HG03196 (cell line): ENCODE measurements at regions not wholly inside any gene's neighbourhood (a gene's known extent, or its start where the extent isn't known, plus 50 kb on each side); places are given as distances from the start of the nearest gene placed in this dataset.

Source experiments
- ATAC-seq: cut with Tn5 transposase; IDR thresholded peaks from one replicate; pipeline ENCODE4 v1.9.1; 2021; ENCODE audit not compliant: unreplicated experiment

DNA sequence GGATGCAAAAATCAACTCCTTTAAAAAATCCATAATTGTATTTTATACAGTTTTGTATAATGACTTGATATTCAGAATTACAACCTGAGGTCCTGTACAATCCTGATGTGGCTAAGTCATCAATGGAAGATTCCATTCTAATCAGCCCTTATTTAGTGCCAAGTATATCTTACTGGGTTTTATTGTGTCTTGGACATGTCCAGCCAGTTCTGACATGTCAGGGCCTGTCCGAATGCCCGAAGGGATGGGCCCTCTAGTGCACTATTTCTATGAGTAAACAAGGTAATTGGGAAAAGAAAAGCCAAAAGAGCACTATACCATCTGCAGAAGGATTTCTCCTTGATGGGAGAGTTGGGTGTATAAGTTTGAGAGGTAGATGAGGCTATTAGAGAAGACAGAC lies 412.9 kb downstream of the METTL15 start:
- ATAC-seq = no peak

DNA sequence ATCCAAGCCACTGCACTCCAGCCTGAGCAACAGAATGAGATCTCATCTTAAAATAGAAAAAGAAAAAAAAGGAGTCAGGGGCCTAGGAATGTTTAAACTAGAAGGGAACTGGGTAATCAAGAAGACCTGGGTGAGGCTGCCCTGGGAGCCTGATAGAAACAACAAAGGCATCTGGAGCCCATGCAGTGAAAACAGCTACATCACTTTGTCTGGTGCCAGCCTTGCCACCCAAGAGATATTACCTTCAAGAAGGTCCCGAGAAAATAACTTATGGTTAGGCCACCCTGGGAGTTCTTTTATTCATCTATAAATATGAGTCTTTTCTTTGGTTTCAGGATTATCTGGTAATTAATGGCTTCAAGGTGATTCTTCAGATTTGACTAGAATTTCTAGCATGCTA lies 412.1 kb downstream of the METTL15 start:
- ATAC-seq = no peak

DNA sequence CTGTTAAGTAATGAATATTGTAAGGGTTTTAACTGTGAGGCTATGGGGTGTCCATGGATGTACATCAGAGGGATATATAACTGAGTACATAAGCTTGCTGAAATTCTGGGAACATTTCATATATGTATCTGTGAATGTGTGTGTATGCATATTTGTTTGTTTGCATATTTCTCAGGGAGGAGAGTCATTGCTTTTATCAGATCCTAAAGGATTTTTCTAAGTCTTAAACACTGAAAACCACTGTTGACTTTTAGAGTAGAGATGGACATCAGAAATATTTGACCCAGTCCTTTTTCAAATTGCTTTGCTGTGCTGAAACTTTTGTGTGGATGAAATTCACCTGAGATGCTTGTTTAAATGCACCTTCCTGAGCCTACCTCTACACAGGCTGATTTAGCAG lies 410.6 kb downstream of the METTL15 start:
- ATAC-seq = no peak

- ATAC-seq = no peak
These were observed 409.4 kb downstream of the METTL15 start for GRCh38 chr11:28517621-28518020.

DNA sequence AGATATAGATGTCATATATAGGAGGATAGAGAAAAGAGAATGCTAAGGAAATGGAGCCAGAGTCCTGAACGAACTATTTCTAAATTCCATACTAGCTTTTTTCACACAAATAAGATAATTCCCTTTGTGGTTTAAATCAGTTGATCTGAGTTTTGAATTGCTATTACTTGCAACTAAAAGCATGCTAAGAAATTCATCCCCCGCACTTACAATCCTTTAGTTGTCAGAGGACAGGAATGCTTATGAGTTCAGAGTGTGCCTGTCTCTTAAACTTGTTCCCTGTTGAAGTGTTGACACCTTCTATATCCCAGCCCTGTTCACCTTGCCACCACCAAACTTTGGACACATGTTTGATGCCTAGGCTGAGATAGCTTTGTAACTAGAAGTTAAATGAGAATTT lies 406.2 kb downstream of the METTL15 start:
- no peak for ATAC-seq

GRCh38 chr11:28512143-28512756 lies 404.1 kb downstream of the METTL15 start:
- ATAC-seq = no peak

DNA sequence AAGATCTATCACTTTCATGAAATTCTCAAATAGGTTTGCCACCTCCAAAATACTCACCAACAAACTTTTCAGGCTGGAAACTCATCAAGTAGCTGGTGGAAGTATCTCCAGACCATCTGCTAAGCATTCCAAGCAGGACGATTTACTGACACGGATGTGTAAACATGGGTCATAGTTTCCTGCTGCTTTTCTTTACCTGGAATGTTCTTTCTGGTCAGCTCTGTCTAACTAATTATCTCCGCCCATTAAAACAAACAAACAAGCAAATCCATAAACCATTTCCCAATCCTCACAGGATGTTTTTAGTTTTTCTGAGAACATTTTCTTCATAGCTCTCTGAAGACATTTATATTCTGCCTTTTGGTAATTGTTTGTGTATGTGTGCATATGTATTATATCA lies 397.0 kb downstream of the METTL15 start:
- ATAC-seq = no peak

GRCh38 chr11:28504555-28505110 lies 396.4 kb downstream of the METTL15 start:
- ATAC-seq = no peak

DNA sequence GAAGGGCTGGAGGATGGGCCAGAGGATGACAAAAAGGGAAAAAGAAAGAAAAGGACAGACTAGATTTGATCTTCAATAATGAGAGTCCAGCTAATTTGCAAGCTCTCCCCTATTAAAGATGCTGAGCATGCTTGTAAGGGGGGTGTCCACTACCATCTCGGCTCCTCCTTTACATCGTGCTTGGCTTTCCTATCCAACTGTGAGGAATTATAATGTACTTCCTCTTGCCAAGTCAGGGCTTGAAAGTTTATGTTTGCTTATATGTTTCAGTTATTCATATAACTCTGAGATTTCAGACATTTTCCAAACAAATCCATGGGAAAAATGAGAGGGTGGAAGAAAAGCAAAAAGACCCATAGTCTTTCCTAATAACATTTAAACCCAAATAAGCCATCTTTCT lies 387.1 kb downstream of the METTL15 start:
- ATAC-seq = no peak

DNA sequence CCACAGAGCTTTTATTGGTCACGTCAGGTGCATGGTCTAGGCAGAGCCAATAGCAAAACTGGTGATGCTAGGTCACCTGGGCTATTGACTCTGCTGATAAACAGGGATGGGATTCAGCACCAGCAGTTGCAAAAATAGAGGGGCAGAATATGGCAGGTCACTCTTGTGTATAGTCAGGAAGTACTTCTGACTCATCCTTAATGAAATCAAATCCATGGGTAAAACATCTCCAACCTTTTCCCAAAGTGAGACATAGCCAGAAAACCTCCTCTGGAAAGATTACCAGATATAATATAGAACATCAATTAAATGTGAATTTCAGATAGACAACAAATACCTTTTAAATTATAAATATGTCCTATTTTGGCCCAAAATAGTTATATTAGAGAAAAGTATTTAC lies 383.2 kb downstream of the METTL15 start:
- ATAC-seq = no peak

- no peak for ATAC-seq
These were observed 382.7 kb downstream of the METTL15 start for GRCh38 chr11:28490773-28491382.

- no peak for ATAC-seq
These were observed 380.1 kb downstream of the METTL15 start for GRCh38 chr11:28488336-28488735.

- ATAC-seq = no peak
These were observed 375.1 kb downstream of the METTL15 start for GRCh38 chr11:28483072-28483867.

- ATAC-seq = no peak
These were observed 374.5 kb downstream of the METTL15 start for GRCh38 chr11:28482666-28483065.

DNA sequence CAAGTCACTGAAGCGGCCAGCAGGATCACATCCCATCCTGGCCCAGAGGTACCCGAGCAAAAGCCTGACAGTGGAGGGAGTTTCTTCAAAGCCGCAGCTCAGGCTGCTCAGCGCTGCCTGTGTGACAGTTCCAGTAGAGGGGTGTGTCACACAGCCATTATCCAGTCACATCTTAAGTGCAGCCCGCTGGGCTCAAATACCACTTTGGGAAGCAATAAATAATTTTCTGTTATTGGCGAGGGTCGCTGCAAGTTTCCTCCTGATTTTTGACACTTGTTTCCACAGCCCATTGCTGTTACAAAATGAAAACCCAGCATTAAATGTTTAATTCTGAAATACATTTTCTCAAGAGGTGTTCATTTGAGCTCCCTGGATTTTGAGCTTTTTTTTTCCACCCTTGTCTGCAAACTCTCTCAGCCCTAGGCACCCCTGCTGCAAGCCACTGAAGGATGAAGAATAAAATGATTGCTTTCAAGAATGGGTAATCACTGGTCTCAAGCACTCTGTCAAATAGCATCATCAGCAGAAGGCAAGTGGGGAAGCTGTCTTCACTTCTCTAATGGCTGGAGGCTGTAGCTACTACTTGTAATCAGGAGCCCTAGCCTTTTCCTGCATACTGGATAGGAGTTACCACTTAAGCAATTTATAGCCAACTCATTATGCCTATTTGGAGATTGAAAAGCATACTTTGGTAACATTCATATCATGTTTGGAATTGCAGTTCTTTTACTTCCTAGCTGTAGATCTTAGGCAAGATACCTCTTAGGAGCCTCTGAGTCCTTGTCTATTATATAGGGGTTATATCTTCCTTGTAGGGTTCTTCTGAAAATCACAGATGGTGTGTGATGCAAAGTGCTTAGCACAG lies 373.7 kb downstream of the METTL15 start:
- ATAC-seq = no peak

DNA sequence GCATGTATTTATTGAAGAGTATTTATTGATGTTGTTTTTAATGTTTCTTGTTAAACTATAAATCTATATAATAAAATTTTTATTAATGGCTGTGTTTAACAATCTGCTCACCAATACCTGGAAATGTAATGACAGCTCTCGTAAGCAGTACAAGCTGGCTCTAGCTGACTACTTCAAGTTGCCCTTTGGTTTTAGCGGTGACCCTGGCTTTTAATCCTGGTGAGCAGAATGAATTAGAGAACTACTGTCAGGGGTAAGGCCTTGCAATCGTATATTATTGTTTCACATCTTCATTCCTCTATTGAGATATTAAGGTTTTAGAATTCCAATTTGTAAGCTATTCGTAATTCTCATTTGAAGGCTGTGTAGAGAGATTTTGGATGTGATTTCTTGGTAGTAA lies 372.2 kb downstream of the METTL15 start:
- ATAC-seq = no peak

DNA sequence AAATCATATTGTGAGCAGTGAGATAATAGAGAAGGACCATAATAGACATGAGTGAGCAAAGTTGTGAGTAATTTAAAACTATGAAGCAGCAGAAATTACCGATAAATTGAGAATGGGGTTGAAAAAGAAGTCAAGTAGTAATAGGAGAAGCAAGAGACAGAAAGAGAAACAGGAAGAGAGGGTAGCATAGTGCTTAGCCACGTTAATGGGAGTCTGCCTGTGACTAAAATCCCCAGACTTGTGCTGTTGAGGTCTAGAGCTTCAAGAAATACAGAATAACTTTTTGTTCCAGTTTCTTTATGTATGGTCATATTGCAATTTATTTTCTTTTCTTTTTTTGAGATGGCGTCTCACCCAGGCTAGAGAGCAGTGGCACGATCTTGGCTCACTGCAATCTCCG lies 368.7 kb downstream of the METTL15 start:
- ATAC-seq = no peak

DNA sequence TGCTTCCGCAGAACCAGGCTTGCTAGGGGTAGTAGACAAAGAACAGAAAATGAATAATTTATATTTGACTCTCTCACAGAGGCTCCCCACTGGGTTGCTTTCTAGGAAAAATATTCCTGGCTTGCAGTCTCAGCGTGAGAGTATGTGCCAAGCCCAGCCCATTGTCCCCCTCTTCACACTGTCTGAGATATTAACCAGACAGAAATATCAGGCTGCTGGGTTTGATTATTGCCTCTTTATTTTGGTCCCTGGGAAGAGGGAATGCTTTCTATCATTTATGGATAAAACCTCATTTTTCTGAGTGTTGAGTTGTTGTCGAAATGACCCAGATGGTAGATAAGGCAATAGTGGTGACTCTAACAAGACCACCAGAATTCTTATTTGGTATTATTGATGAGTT lies 367.9 kb downstream of the METTL15 start:
- ATAC-seq = no peak

GRCh38 chr11:28472904-28473303 lies 364.7 kb downstream of the METTL15 start:
- ATAC-seq = no peak

GRCh38 chr11:28471537-28471936 lies 363.3 kb downstream of the METTL15 start:
- no peak for ATAC-seq

GRCh38 chr11:28470180-28470579 lies 362.0 kb downstream of the METTL15 start:
- ATAC-seq = no peak
